ENCODE measurements at regions not wholly inside any gene's neighbourhood (a gene's known extent, or its start where the extent isn't known, plus 50 kb on each side); places are given as distances from the start of the nearest gene placed in this dataset.

GRCh38 chr1:72648465-72648864, 366.1 kb upstream of the NEGR1 start:
- Mint-ChIP-seq H3K27me3 (ENCODE audit: insufficient read depth, unreplicated experiment) (peaks cover 5% of the 10 kb centered on the region), H3K9me3 (ENCODE audit: unreplicated experiment) (no peaks in the 10 kb centered on the region), H3K36me3 (ENCODE audit: insufficient read depth, unreplicated experiment) (no peaks in the 10 kb centered on the region), H3K4me3 (ENCODE audit: unreplicated experiment) (no peak overlapping the region), H3K4me1 (ENCODE audit: low read depth, unreplicated experiment) (no peaks in the 10 kb centered on the region), H3K27ac (ENCODE audit: unreplicated experiment) (no peak overlapping the region)
- Histone ChIP-seq H3K27me3 (replicated peaks; ENCODE audit: control insufficient read depth, insufficient read depth, low read length) (no peaks in the 10 kb centered on the region), H3K4me1 (no peaks in the 10 kb centered on the region), H3K36me3 (ENCODE audit: control insufficient read depth, insufficient read depth, low read length) (no peaks in the 10 kb centered on the region), H3K4me3 (ENCODE audit: low read depth, low read length) (no peak overlapping the region), H3K9me3 (no peaks in the 10 kb centered on the region)
- intact Hi-C loops (cut with micrococcal nuclease; ENCODE audit: unreplicated experiment), result no loop called here
- no peak for TF ChIP-seq CTCF (IDR thresholded peaks at IDR 0.05; ENCODE audit: insufficient read depth in 1 of 2, low read depth in 1 of 2, low read length in 1 of 2, severe bottlenecking in 1 of 2, unreplicated experiment in 1 of 2)
- DNase-seq, result no peak
- CTCF ChIA-PET, result no interaction called here
- POLR2A ChIA-PET, result no interaction called here
- no TSS peak for BruUV-seq (replicated peaks)

- no peak overlapping the region for H3K27ac Mint-ChIP-seq (ENCODE audit: unreplicated experiment)
- CTCF ChIA-PET, result no interaction called here
- H3K4me3 Mint-ChIP-seq (ENCODE audit: unreplicated experiment), result no peak overlapping the region
- Histone ChIP-seq H3K4me3 (ENCODE audit: low read depth, low read length) (no peak overlapping the region), H3K4me1 (no peaks in the 10 kb centered on the region), H3K36me3 (ENCODE audit: control insufficient read depth, insufficient read depth, low read length) (no peaks in the 10 kb centered on the region), H3K9me3 (no peaks in the 10 kb centered on the region), H3K27me3 (replicated peaks; ENCODE audit: control insufficient read depth, insufficient read depth, low read length) (no peaks in the 10 kb centered on the region)
- no peak for TF ChIP-seq CTCF (IDR thresholded peaks at IDR 0.05; ENCODE audit: insufficient read depth in 1 of 2, low read depth in 1 of 2, low read length in 1 of 2, severe bottlenecking in 1 of 2, unreplicated experiment in 1 of 2)
- H3K36me3 Mint-ChIP-seq (ENCODE audit: insufficient read depth, unreplicated experiment), result no peaks in the 10 kb centered on the region
- no peak for DNase-seq
- POLR2A ChIA-PET, result no interaction called here
- no peaks in the 10 kb centered on the region for H3K4me1 Mint-ChIP-seq (ENCODE audit: low read depth, unreplicated experiment)
- H3K9me3 Mint-ChIP-seq (ENCODE audit: unreplicated experiment), result no peaks in the 10 kb centered on the region
- H3K27me3 Mint-ChIP-seq (ENCODE audit: insufficient read depth, unreplicated experiment), result peaks cover 5% of the 10 kb centered on the region
- BruUV-seq (replicated peaks), result no TSS peak
- intact Hi-C loops (cut with micrococcal nuclease; ENCODE audit: unreplicated experiment), result no loop called here
Observed at GRCh38 chr1:72643142-72643541, 360.8 kb upstream of the NEGR1 start.

GRCh38 chr1:72637593-72637992, 355.3 kb upstream of the NEGR1 start:
- H3K27me3 ChIP-seq (replicated peaks; ENCODE audit: control insufficient read depth, insufficient read depth, low read length), result no peaks in the 10 kb centered on the region
- Mint-ChIP-seq H3K4me3 (ENCODE audit: unreplicated experiment) (no peak overlapping the region), H3K36me3 (ENCODE audit: insufficient read depth, unreplicated experiment) (no peaks in the 10 kb centered on the region), H3K4me1 (ENCODE audit: low read depth, unreplicated experiment) (no peaks in the 10 kb centered on the region), H3K27me3 (ENCODE audit: insufficient read depth, unreplicated experiment) (peaks cover 5% of the 10 kb centered on the region), H3K9me3 (ENCODE audit: unreplicated experiment) (no peaks in the 10 kb centered on the region), H3K27ac (ENCODE audit: unreplicated experiment) (no peak overlapping the region)
- CTCF ChIA-PET, result no interaction called here
- no peaks in the 10 kb centered on the region for H3K9me3 ChIP-seq
- no peak overlapping the region for H3K4me3 ChIP-seq (ENCODE audit: low read depth, low read length)
- POLR2A ChIA-PET, result no interaction called here
- no peak for TF ChIP-seq CTCF (IDR thresholded peaks at IDR 0.05; ENCODE audit: insufficient read depth in 1 of 2, low read depth in 1 of 2, low read length in 1 of 2, severe bottlenecking in 1 of 2, unreplicated experiment in 1 of 2)
- H3K36me3 ChIP-seq (ENCODE audit: control insufficient read depth, insufficient read depth, low read length), result no peaks in the 10 kb centered on the region
- no peaks in the 10 kb centered on the region for H3K4me1 ChIP-seq
- BruUV-seq (replicated peaks), result no TSS peak
- intact Hi-C loops (cut with micrococcal nuclease; ENCODE audit: unreplicated experiment), result no loop called here
- DNase-seq, result no peak
